ENCODE measurements at regions not wholly inside any gene's neighbourhood (a gene's known extent, or its start where the extent isn't known, plus 50 kb on each side); places are given as distances from the start of the nearest gene placed in this dataset.

GRCh38 chr10:56269181-56269580, 91.9 kb downstream of the ZWINT start:
- Histone ChIP-seq H3K9ac (replicated peaks in 1 of 4; ENCODE audit: extremely low read depth in 1 of 4, low read depth in 3 of 4, low read length in 3 of 4) (no peak overlapping the region), H2BK15ac (ENCODE audit: low read length) (no peak overlapping the region), H3K79me1 (ENCODE audit: low read depth, low read length) (no peaks in the 10 kb centered on the region), H4K91ac (replicated peaks; ENCODE audit: insufficient read length, low read length) (no peak overlapping the region), H4K20me1 (replicated peaks in 1 of 2; ENCODE audit: control insufficient read depth in 1 of 2, insufficient read depth in 2 of 2, low read length in 2 of 2) (no peaks in the 10 kb centered on the region), H3K23me2 (ENCODE audit: low read depth, low read length) (no peaks in the 10 kb centered on the region), H4K5ac (ENCODE audit: insufficient read length, low read depth, low read length) (no peak overlapping the region), H2BK12ac (ENCODE audit: low read depth, low read length) (no peak overlapping the region), H2BK20ac (ENCODE audit: low read length) (no peak overlapping the region), H3K79me2 (ENCODE audit: control insufficient read depth in 1 of 2, insufficient read depth in 2 of 2, low read length in 2 of 2) (no peaks in the 10 kb centered on the region), H3K4me3 (ENCODE audit: extremely low read depth in 1 of 4, insufficient read depth in 2 of 4, low read depth in 3 of 4, low read length in 4 of 4) (no peak overlapping the region), H2AFZ (ENCODE audit: low read length) (no peak overlapping the region), H3K56ac (replicated peaks; ENCODE audit: insufficient read length, low read depth, low read length) (no peak overlapping the region), H2AK5ac (ENCODE audit: low read depth, low read length) (no peak overlapping the region), H3K18ac (ENCODE audit: extremely low read depth, low read length) (no peak overlapping the region), H2BK120ac (replicated peaks; ENCODE audit: low read depth, low read length) (no peak overlapping the region), H4K8ac (ENCODE audit: extremely low read depth, insufficient read depth, low read length) (no peak overlapping the region), H3K4me2 (ENCODE audit: insufficient read depth in 1 of 2, low read depth in 2 of 2, low read length in 2 of 2) (no peak overlapping the region), H3K4me1 (replicated peaks in 1 of 4; ENCODE audit: control insufficient read depth in 3 of 4, insufficient read depth in 4 of 4, low read length in 3 of 4) (no peaks in the 10 kb centered on the region), H3K27ac (ENCODE audit: low read depth, low read length) (no peak overlapping the region), H3K23ac (ENCODE audit: insufficient read length) (no peak overlapping the region), H3K9me3 (ENCODE audit: insufficient read depth in 2 of 2, low read depth in 1 of 2, low read length in 1 of 2) (no peaks in the 10 kb centered on the region), H3K36me3 (ENCODE audit: control insufficient read depth in 2 of 4, insufficient read depth in 4 of 4, low read length in 3 of 4) (no peaks in the 10 kb centered on the region), H3K27me3 (replicated peaks in 1 of 4; ENCODE audit: control insufficient read depth in 3 of 4, extremely low read depth in 1 of 4, insufficient read depth in 3 of 4, low read length in 3 of 4) (no peaks in the 10 kb centered on the region), H2BK5ac (ENCODE audit: low read depth, low read length) (no peak overlapping the region), H3K4ac (replicated peaks; ENCODE audit: insufficient read length, low read depth, low read length) (no peak overlapping the region), H3K14ac (ENCODE audit: insufficient read length) (no peak overlapping the region)
- 90% methylated on average over 1 of the region's 1 CpG; no CpG with 5 or more reads in 1 of the 2 experiments for WGBS, 2 experiments (ENCODE audit: extremely low coverage in 1 of 2, insufficient coverage in 1 of 2, insufficient read length in 1 of 2, insufficient replicate concordance in 2 of 2, low coverage in 1 of 2, low lambda C conversion rate in 2 of 2, missing lambda C conversion rate in 1 of 2)
- no peak for DNase-seq (ENCODE audit: low read depth in 1 of 2, low spot score in 2 of 2)
- ChIA-PET CTCF (ENCODE audit: partially characterized antibody) (no interaction called here), POLR2A (ENCODE audit: partially characterized antibody) (no interaction called here)
- FAIRE-seq, result no peak
- TF ChIP-seq CHD7 (IDR thresholded peaks at IDR 0.05; ENCODE audit: insufficient replicate concordance, low read length), result no peak

All from H1 (cell line).